Neural cell (in vitro differentiated cells): ENCODE measurements at regions not wholly inside any gene's neighbourhood (a gene's known extent, or its start where the extent isn't known, plus 50 kb on each side); places are given as distances from the start of the nearest gene placed in this dataset.

Source experiments
- H2AFZ ChIP-seq: fragments of 200-600, 300-800 bp; sonication (generic), shearing (Covaris generic); 2 replicates; pipeline ENCODE4 v1.6.0; 2014; ENCODE audit warnings: low read depth, mild to moderate bottlenecking, antibody characterized with exemption, low read length, moderate library complexity
- H3F3A ChIP-seq: fragments of 200-600 bp; shearing (Covaris generic); 2 replicates; pipeline ENCODE4 v1.6.1; 2016; ENCODE audit warnings: mild to moderate bottlenecking, moderate library complexity, mixed read lengths, antibody characterized with exemption, low read length; ENCODE audit not compliant: insufficient read depth, poor library complexity, severe bottlenecking
- H3K27ac ChIP-seq: fragments of 200-600, 300-800 bp; sonication (generic), shearing (Covaris generic); 2 replicates; pipeline ENCODE4 v1.5.1; 2014; ENCODE audit warnings: mild to moderate bottlenecking, low read length, moderate library complexity
- H3K27me3 ChIP-seq: fragments of 300-800, 200-600 bp; sonication (generic), shearing (Covaris generic); 2 replicates; pipeline ENCODE4 v1.6.0; 2014; ENCODE audit warnings: mild to moderate bottlenecking, low read depth, low read length, moderate library complexity; ENCODE audit not compliant: insufficient read depth
- H3K36me3 ChIP-seq: fragments of 300-800, 200-600 bp; sonication (generic), shearing (Covaris generic); 2 replicates; pipeline ENCODE4 v1.5.1; 2014; ENCODE audit warnings: mild to moderate bottlenecking, antibody characterized with exemption, low read length, moderate library complexity; ENCODE audit not compliant: insufficient read depth
- H3K4me2 ChIP-seq: fragments of 300-800, 200-600 bp; sonication (generic), shearing (Covaris generic); 2 replicates; pipeline ENCODE4 v1.6.0; 2014; ENCODE audit warnings: mild to moderate bottlenecking, low read length
- H3K4me3 ChIP-seq: fragments of 300-800, 200-600 bp; sonication (generic), shearing (Covaris generic); 2 replicates; pipeline ENCODE4 v1.5.1; 2014; ENCODE audit warnings: mild to moderate bottlenecking, low read length, moderate library complexity
- H3K79me2 ChIP-seq: fragments of 200-600 bp; shearing (Covaris generic); replicated peaks from 2 replicates; pipeline ENCODE4 v1.6.0; 2014; ENCODE audit warnings: mild to moderate bottlenecking, low read length, moderate library complexity; ENCODE audit not compliant: insufficient read depth
- H3K9ac ChIP-seq: fragments of 300-800, 200-600 bp; sonication (generic), shearing (Covaris generic); 2 replicates; pipeline ENCODE4 v1.6.1; 2016; ENCODE audit warnings: mild to moderate bottlenecking, low read length, mixed read lengths
- H3K9me2 ChIP-seq: fragments of 200-600 bp; shearing (Covaris generic); 2 replicates; pipeline ENCODE4 v1.6.1; 2016; ENCODE audit warnings: mild to moderate bottlenecking, low read length, mixed read lengths; ENCODE audit not compliant: insufficient read depth
- H3K9me3 ChIP-seq: fragments of 200-600, 300-800 bp; sonication (generic), shearing (Covaris generic); 2 replicates; pipeline ENCODE4 v1.6.1; 2016; ENCODE audit warnings: mild to moderate bottlenecking, mixed run types, low read length, moderate library complexity, mixed read lengths
- H4K20me1 ChIP-seq: fragments of 200-600 bp; shearing (Covaris generic); 2 replicates; pipeline ENCODE4 v1.6.1; 2016; ENCODE audit warnings: mild to moderate bottlenecking, mixed run types; ENCODE audit not compliant: insufficient read depth
- EP300 ChIP-seq: fragments of 450-650 bp; conservative IDR thresholded peaks from 2 replicates; pipeline ENCODE4 v1.6.1; 2014; ENCODE audit warnings: antibody characterized with exemption, mild to moderate bottlenecking, moderate library complexity; ENCODE audit not compliant: poor library complexity, severe bottlenecking
- EZH2 ChIP-seq: fragments of 200-600, 300-800 bp; shearing (Covaris generic), sonication (generic); IDR thresholded peaks from 2 replicates; pipeline ENCODE4 v1.6.1; 2014; ENCODE audit warnings: antibody characterized with exemption, low read length, borderline replicate concordance, mild to moderate bottlenecking; ENCODE audit not compliant: insufficient read depth, poor library complexity, severe bottlenecking
- MXI1 ChIP-seq: fragments of 450-650 bp; conservative IDR thresholded peaks from 2 replicates; pipeline ENCODE4 v1.6.1; 2014; ENCODE audit warnings: antibody characterized with exemption, mild to moderate bottlenecking; ENCODE audit not compliant: poor library complexity, severe bottlenecking
- POLR2AphosphoS5 ChIP-seq: IDR thresholded peaks from 2 replicates; pipeline ENCODE4 v1.6.1; 2012
- RAD21 ChIP-seq: fragments of 450-650 bp; conservative IDR thresholded peaks from 2 replicates; pipeline ENCODE4 v1.6.1; 2014; ENCODE audit warnings: antibody characterized with exemption, mild to moderate bottlenecking, moderate library complexity
- REST ChIP-seq: IDR thresholded peaks from 2 replicates; pipeline ENCODE4 v1.6.1; 2012; ENCODE audit warnings: borderline replicate concordance
- SMC3 ChIP-seq: fragments of 450-650 bp; conservative IDR thresholded peaks from 2 replicates; pipeline ENCODE4 v1.6.1; 2014; ENCODE audit warnings: antibody characterized with exemption, mild to moderate bottlenecking, moderate library complexity; ENCODE audit not compliant: poor library complexity
- TAF1 ChIP-seq: IDR thresholded peaks from 2 replicates; pipeline ENCODE4 v1.6.1; 2012; ENCODE audit warnings: low read depth
- TF ChIP-seq, protein P1 (sequence below): fragments of 450-650 bp; IDR thresholded peaks from 2 replicates; pipeline ENCODE4 v1.5.1; 2014; ENCODE audit warnings: antibody characterized with exemption, mild to moderate bottlenecking, moderate library complexity; ENCODE audit not compliant: poor library complexity, severe bottlenecking

- no peak for TF ChIP-seq MXI1
- no peak for TF ChIP-seq SMC3
- no peak for TF ChIP-seq EP300
- TF ChIP-seq POLR2AphosphoS5, result no peak
- TF ChIP-seq, protein P1, sequence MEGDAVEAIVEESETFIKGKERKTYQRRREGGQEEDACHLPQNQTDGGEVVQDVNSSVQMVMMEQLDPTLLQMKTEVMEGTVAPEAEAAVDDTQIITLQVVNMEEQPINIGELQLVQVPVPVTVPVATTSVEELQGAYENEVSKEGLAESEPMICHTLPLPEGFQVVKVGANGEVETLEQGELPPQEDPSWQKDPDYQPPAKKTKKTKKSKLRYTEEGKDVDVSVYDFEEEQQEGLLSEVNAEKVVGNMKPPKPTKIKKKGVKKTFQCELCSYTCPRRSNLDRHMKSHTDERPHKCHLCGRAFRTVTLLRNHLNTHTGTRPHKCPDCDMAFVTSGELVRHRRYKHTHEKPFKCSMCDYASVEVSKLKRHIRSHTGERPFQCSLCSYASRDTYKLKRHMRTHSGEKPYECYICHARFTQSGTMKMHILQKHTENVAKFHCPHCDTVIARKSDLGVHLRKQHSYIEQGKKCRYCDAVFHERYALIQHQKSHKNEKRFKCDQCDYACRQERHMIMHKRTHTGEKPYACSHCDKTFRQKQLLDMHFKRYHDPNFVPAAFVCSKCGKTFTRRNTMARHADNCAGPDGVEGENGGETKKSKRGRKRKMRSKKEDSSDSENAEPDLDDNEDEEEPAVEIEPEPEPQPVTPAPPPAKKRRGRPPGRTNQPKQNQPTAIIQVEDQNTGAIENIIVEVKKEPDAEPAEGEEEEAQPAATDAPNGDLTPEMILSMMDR, result no peak
- no peak for TF ChIP-seq RAD21
- no peak for TF ChIP-seq TAF1
- no peak for TF ChIP-seq EZH2
- no peak for TF ChIP-seq REST
- Histone ChIP-seq H4K20me1 (no peaks in the 10 kb centered on the region), H3K79me2 (no peaks in the 10 kb centered on the region), H2AFZ (no peak overlapping the region), H3K9me2 (no peaks in the 10 kb centered on the region), H3K4me3 (no peak overlapping the region), H3K9ac (no peak overlapping the region), H3K27ac (no peak overlapping the region), H3K9me3 (no peaks in the 10 kb centered on the region), H3K36me3 (no peaks in the 10 kb centered on the region), H3F3A (no peaks in the 10 kb centered on the region), H3K27me3 (no peaks in the 10 kb centered on the region), H3K4me2 (no peak overlapping the region)
These were observed 704.3 kb downstream of the FGF9 start for GRCh38 chr13:22375151-22375550.

- Histone ChIP-seq H3F3A (no peaks in the 10 kb centered on the region), H3K27me3 (no peaks in the 10 kb centered on the region), H3K79me2 (no peaks in the 10 kb centered on the region), H3K27ac (no peak overlapping the region), H3K9me3 (no peaks in the 10 kb centered on the region), H3K36me3 (no peaks in the 10 kb centered on the region), H3K4me2 (no peak overlapping the region), H3K9me2 (no peaks in the 10 kb centered on the region), H3K4me3 (no peak overlapping the region), H3K9ac (no peak overlapping the region), H2AFZ (no peak overlapping the region), H4K20me1 (no peaks in the 10 kb centered on the region)
- TF ChIP-seq RAD21 (no peak), REST (no peak), TAF1 (no peak)
- TF ChIP-seq, protein P1, result no peak
These were observed 717.0 kb downstream of the FGF9 start for GRCh38 chr13:22387899-22388298.
